Mesendoderm (in vitro differentiated cells): ENCODE measurements at regions not wholly inside any gene's neighbourhood (a gene's known extent, or its start where the extent isn't known, plus 50 kb on each side); places are given as distances from the start of the nearest gene placed in this dataset.
"Not testable (repeated sequence)": the region's sequence is repeated elsewhere in the genome, so short reads cannot be mapped to it uniquely, and the experiment has no call there.

ENCODE experiments used
- DNase-seq: peaks from one replicate; pipeline ENCODE4 v3.0.0; 2013
- H2AK5ac ChIP-seq: 2 replicates; pipeline ENCODE4 v1.6.1; 2013; ENCODE audit warnings: low read length, inconsistent platforms
- H2BK120ac ChIP-seq: 2 replicates; pipeline ENCODE4 v1.6.1; 2013; ENCODE audit warnings: low read depth, mild to moderate bottlenecking, low read length, moderate library complexity, mixed read lengths
- H2BK15ac ChIP-seq: replicated peaks from 2 replicates; pipeline ENCODE4 v1.6.1; 2013; ENCODE audit warnings: low read depth, mild to moderate bottlenecking, moderate library complexity
- H2BK5ac ChIP-seq: 2 replicates; pipeline ENCODE4 v1.6.1; 2013; ENCODE audit warnings: low read length, inconsistent platforms
- H3K18ac ChIP-seq: 2 replicates; pipeline ENCODE4 v1.6.1; 2013; ENCODE audit warnings: mild to moderate bottlenecking, low read length, mixed read lengths
- H3K23ac ChIP-seq: one replicate; pipeline ENCODE4 v1.6.1; 2013; ENCODE audit warnings: low read length
- H3K27ac ChIP-seq: 2 replicates; pipeline ENCODE4 v1.5.1; 2013; ENCODE audit warnings: low read depth, mild to moderate bottlenecking, inconsistent platforms, low read length, moderate library complexity
- H3K27me3 ChIP-seq: 2 replicates; pipeline ENCODE4 v1.6.1; 2013; ENCODE audit warnings: low read length, control low read depth, mild to moderate bottlenecking, inconsistent platforms; ENCODE audit not compliant: insufficient read depth, poor library complexity
- H3K36me3 ChIP-seq: 2 replicates; pipeline ENCODE4 v1.6.1; 2013; ENCODE audit warnings: low read length, inconsistent platforms; ENCODE audit not compliant: control insufficient read depth, insufficient read depth
- H3K4ac ChIP-seq: one replicate; pipeline ENCODE4 v1.6.1; 2013; ENCODE audit warnings: low read depth, mild to moderate bottlenecking, low read length, moderate library complexity
- H3K4me1 ChIP-seq: 2 replicates; pipeline ENCODE4 v1.6.1; 2013; ENCODE audit warnings: low read depth, low read length, inconsistent platforms; ENCODE audit not compliant: control insufficient read depth
- H3K4me2 ChIP-seq: 2 replicates; pipeline ENCODE4 v1.6.1; 2013; ENCODE audit warnings: low read length
- H3K4me3 ChIP-seq: 2 replicates; pipeline ENCODE4 v1.5.1; 2013; ENCODE audit warnings: mild to moderate bottlenecking, low read length
- H3K56ac ChIP-seq: one replicate; pipeline ENCODE4 v1.6.1; 2013; ENCODE audit warnings: low read length
- H3K79me1 ChIP-seq: 2 replicates; pipeline ENCODE4 v1.6.1; 2013; ENCODE audit warnings: low read length, inconsistent platforms
- H3K79me2 ChIP-seq: 2 replicates; pipeline ENCODE4 v1.6.1; 2013; ENCODE audit warnings: mild to moderate bottlenecking, low read length; ENCODE audit not compliant: control insufficient read depth, insufficient read depth
- H3K9ac ChIP-seq: 2 replicates; pipeline ENCODE4 v1.6.1; 2013; ENCODE audit warnings: low read length, inconsistent platforms
- H4K5ac ChIP-seq: one replicate; pipeline ENCODE4 v1.6.1; 2013; ENCODE audit warnings: low read length
- H4K8ac ChIP-seq: one replicate; pipeline ENCODE4 v1.6.1; 2013; ENCODE audit warnings: low read depth, mild to moderate bottlenecking, control low read depth, low read length, moderate library complexity
- WGBS: extraction: QIAGEN DNeasy Blood & Tissue Kit; methylation state at CpG from one replicate; pipeline ENCODE4 v1.1.7; 2013; ENCODE audit warnings: low lambda C conversion rate, missing lambda C conversion rate; ENCODE audit not compliant: insufficient coverage; ENCODE audit errors: extremely low coverage; 5-methylcytosine and 5-hydroxymethylcytosine counted together

GRCh38 chr5:92637960-92638359, 943.1 kb downstream of the NR2F1-AS1 start:
- Histone ChIP-seq H2BK15ac (no peak overlapping the region), H3K18ac (no peak overlapping the region), H2BK5ac (no peak overlapping the region), H3K9ac (no peak overlapping the region), H4K8ac (no peak overlapping the region), H3K36me3 (no peaks in the 10 kb centered on the region), H3K79me1 (no peaks in the 10 kb centered on the region), H2AK5ac (no peak overlapping the region), H3K27me3 (no peaks in the 10 kb centered on the region), H3K23ac (no peak overlapping the region), H4K5ac (no peak overlapping the region), H3K79me2 (no peaks in the 10 kb centered on the region), H2BK120ac (no peak overlapping the region), H3K4ac (no peak overlapping the region), H3K4me3 (no peak overlapping the region), H3K4me2 (no peak overlapping the region), H3K56ac (no peak overlapping the region), H3K27ac (no peak overlapping the region), H3K4me1 (no peaks in the 10 kb centered on the region)
- WGBS = no CpG with 5 or more reads among the region's 4 CpGs
- DNase-seq = no peak

GRCh38 chr5:92637247-92637646, 943.8 kb downstream of the NR2F1-AS1 start:
- WGBS = no CpG with 5 or more reads among the region's 2 CpGs
- no peaks in the 10 kb centered on the region for H3K4me1 ChIP-seq

GRCh38 chr5:92635001-92635461, 946.0 kb downstream of the NR2F1-AS1 start:
- H3K9ac ChIP-seq = no peak overlapping the region
- no peaks in the 10 kb centered on the region for H3K79me1 ChIP-seq
- H3K4me2 ChIP-seq = no peak overlapping the region
- no CpG with 5 or more reads among the region's 11 CpGs for WGBS
- no peak overlapping the region for H2BK15ac ChIP-seq
- H3K36me3 ChIP-seq = no peaks in the 10 kb centered on the region
- no peak overlapping the region for H3K23ac ChIP-seq
- H3K4ac ChIP-seq = no peak overlapping the region
- no peak for DNase-seq
- H2AK5ac ChIP-seq = no peak overlapping the region
- H3K4me1 ChIP-seq = no peaks in the 10 kb centered on the region
- no peak overlapping the region for H4K5ac ChIP-seq
- no peaks in the 10 kb centered on the region for H3K27me3 ChIP-seq
- H3K18ac ChIP-seq = no peak overlapping the region
- H3K27ac ChIP-seq = no peak overlapping the region
- no peak overlapping the region for H4K8ac ChIP-seq
- H2BK120ac ChIP-seq = no peak overlapping the region
- H3K4me3 ChIP-seq = no peak overlapping the region
- no peaks in the 10 kb centered on the region for H3K79me2 ChIP-seq
- no peak overlapping the region for H2BK5ac ChIP-seq
- no peak overlapping the region for H3K56ac ChIP-seq

More at GRCh38 chr5:92637247-92637646, 943.8 kb downstream of the NR2F1-AS1 start:
- H3K27me3 ChIP-seq = no peaks in the 10 kb centered on the region
- no peaks in the 10 kb centered on the region for H3K79me1 ChIP-seq
- H3K4ac ChIP-seq = no peak overlapping the region
- no peak overlapping the region for H3K18ac ChIP-seq
- no peak for DNase-seq
- no peak overlapping the region for H2BK5ac ChIP-seq
- H3K27ac ChIP-seq = no peak overlapping the region
- H2BK15ac ChIP-seq = no peak overlapping the region
- H4K5ac ChIP-seq = no peak overlapping the region
- no peak overlapping the region for H3K4me2 ChIP-seq
- H2BK120ac ChIP-seq = no peak overlapping the region
- no peak overlapping the region for H3K56ac ChIP-seq
- no peak overlapping the region for H2AK5ac ChIP-seq
- no peaks in the 10 kb centered on the region for H3K36me3 ChIP-seq
- H3K79me2 ChIP-seq = no peaks in the 10 kb centered on the region
- no peak overlapping the region for H3K9ac ChIP-seq
- no peak overlapping the region for H3K23ac ChIP-seq
- no peak overlapping the region for H3K4me3 ChIP-seq
- H4K8ac ChIP-seq = no peak overlapping the region

DNA sequence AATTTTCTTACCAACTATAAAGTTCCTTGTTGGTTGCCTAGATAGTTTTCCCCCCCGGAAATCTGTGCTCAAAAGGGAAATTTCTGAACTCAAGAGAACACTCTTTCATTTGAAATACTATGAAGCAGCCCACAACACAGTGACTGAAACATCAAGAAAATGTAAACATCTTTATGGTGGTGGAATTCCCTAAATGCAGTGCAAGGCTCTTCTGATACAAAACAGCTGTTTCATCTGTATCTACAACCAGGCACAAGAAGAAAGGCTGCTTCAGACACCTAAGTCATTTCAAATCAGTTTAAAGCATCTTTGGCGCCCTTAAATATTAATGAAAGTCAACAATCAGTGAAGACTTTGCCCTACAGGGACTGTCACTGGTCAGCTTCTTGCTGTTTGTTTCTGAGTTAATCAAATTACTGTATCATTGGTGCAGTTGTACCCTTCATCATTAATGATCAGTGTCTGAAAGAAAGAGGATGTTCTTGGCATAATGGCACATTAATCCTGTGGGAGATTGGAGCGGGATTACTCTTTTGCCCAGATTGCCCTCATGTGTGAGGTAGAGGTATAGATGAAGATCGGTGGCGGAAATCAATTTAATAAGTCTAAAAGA, 947.0 kb downstream of the NR2F1-AS1 start:
- H3K4me2 ChIP-seq = no peak overlapping the region
- H3K4me3 ChIP-seq = no peak overlapping the region
- no peak overlapping the region for H3K23ac ChIP-seq
- H2BK15ac ChIP-seq = no peak overlapping the region
- no peak overlapping the region for H4K8ac ChIP-seq
- no peaks in the 10 kb centered on the region for H3K4me1 ChIP-seq
- H4K5ac ChIP-seq = no peak overlapping the region
- H2BK5ac ChIP-seq = no peak overlapping the region
- no peaks in the 10 kb centered on the region for H3K79me2 ChIP-seq
- no peak overlapping the region for H3K27ac ChIP-seq
- H2AK5ac ChIP-seq = no peak overlapping the region
- H3K79me1 ChIP-seq = no peaks in the 10 kb centered on the region
- no peak overlapping the region for H3K18ac ChIP-seq
- no peak overlapping the region for H3K9ac ChIP-seq
- H3K56ac ChIP-seq = no peak overlapping the region
- no peak overlapping the region for H3K4ac ChIP-seq
- no peaks in the 10 kb centered on the region for H3K27me3 ChIP-seq
- no peak overlapping the region for H2BK120ac ChIP-seq
- no CpG with 5 or more reads among the region's 5 CpGs for WGBS
- H3K36me3 ChIP-seq = no peaks in the 10 kb centered on the region
- DNase-seq = no peak

GRCh38 chr5:92633176-92633575, 947.8 kb downstream of the NR2F1-AS1 start:
- H3K27ac ChIP-seq = no peak overlapping the region
- H3K4me2 ChIP-seq = no peak overlapping the region
- no peak overlapping the region for H3K56ac ChIP-seq
- no peak overlapping the region for H2BK120ac ChIP-seq
- no peak overlapping the region for H4K5ac ChIP-seq
- H2BK15ac ChIP-seq = no peak overlapping the region
- no peak overlapping the region for H3K18ac ChIP-seq
- H3K4me1 ChIP-seq = no peaks in the 10 kb centered on the region
- H3K23ac ChIP-seq = no peak overlapping the region
- no peak overlapping the region for H3K4ac ChIP-seq
- no peaks in the 10 kb centered on the region for H3K79me2 ChIP-seq
- no peaks in the 10 kb centered on the region for H3K36me3 ChIP-seq
- DNase-seq = no peak
- H2BK5ac ChIP-seq = no peak overlapping the region
- H3K27me3 ChIP-seq = no peaks in the 10 kb centered on the region
- H3K9ac ChIP-seq = no peak overlapping the region
- no peak overlapping the region for H2AK5ac ChIP-seq
- no peaks in the 10 kb centered on the region for H3K79me1 ChIP-seq
- no peak overlapping the region for H3K4me3 ChIP-seq
- H4K8ac ChIP-seq = no peak overlapping the region

DNA sequence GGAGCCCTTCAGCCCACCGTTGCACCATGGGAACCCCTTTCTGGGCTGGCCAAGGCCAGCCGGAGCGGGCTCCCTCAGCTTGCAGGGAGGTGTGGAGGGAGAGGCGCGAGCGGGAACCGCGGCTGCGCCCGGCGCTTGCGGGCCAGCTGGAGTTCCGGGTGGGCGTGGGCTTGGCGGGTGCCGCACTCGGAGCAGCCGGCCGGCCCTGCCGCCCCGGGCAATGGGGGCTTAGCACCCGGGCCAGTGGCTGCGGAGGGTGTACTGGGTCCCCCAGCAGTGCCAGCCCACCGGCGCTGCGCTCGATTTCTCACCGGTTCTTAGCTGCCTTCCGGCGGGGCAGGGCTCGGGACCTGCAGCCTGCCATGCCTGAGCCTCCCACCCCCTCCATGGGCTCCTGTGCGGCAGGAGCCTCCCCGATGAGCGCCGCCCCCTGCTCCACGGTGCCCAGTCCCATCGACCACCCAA, 949.8 kb downstream of the NR2F1-AS1 start:
- not testable (repeated sequence) for H3K27me3 ChIP-seq, H3K79me1 ChIP-seq, H4K8ac ChIP-seq, H3K4ac ChIP-seq, H3K4me3 ChIP-seq, DNase-seq, H3K36me3 ChIP-seq, H3K18ac ChIP-seq, H2BK5ac ChIP-seq, H3K9ac ChIP-seq, H2BK15ac ChIP-seq, H3K79me2 ChIP-seq, H2BK120ac ChIP-seq, H3K23ac ChIP-seq, H3K56ac ChIP-seq, H2AK5ac ChIP-seq, H3K4me2 ChIP-seq, H4K5ac ChIP-seq, H3K27ac ChIP-seq, H3K4me1 ChIP-seq
- no CpG with 5 or more reads among the region's 37 CpGs for WGBS
